ENCODE measurements at regions not wholly inside any gene's neighbourhood (a gene's known extent, or its start where the extent isn't known, plus 50 kb on each side); places are given as distances from the start of the nearest gene placed in this dataset.
"Not testable (repeated sequence)": the region's sequence is repeated elsewhere in the genome, so short reads cannot be mapped to it uniquely, and the experiment has no call there.

GRCh38 chr15:29648415-29648814 lies 173.9 kb downstream of the TJP1 start:
- H3K27ac ChIP-seq, result not testable (repeated sequence)

- no peak for TF ChIP-seq CTCF (conservative IDR thresholded peaks at IDR 0.05)
- TF ChIP-seq ZFX (IDR thresholded peaks at IDR 0.05), result no peak
- no peak overlapping the region for H3K27ac ChIP-seq
Observed at GRCh38 chr15:29645841-29646240, 176.4 kb downstream of the TJP1 start.

- H3K27ac ChIP-seq, result not testable (repeated sequence)
Observed at GRCh38 chr15:29644361-29644760, 177.9 kb downstream of the TJP1 start.

- TF ChIP-seq CTCF (conservative IDR thresholded peaks at IDR 0.05) (no peak), ZFX (IDR thresholded peaks at IDR 0.05) (no peak)
- no peak overlapping the region for H3K27ac ChIP-seq
Observed at GRCh38 chr15:29638781-29639180, 183.5 kb downstream of the TJP1 start.

GRCh38 chr15:29638011-29638410 lies 184.3 kb downstream of the TJP1 start:
- no peak overlapping the region for H3K27ac ChIP-seq
- TF ChIP-seq ZFX (IDR thresholded peaks at IDR 0.05), result no peak
- no peak for TF ChIP-seq CTCF (conservative IDR thresholded peaks at IDR 0.05)

- TF ChIP-seq CTCF (conservative IDR thresholded peaks at IDR 0.05) (no peak), ZFX (IDR thresholded peaks at IDR 0.05) (no peak)
- H3K27ac ChIP-seq, result no peak overlapping the region
Observed at GRCh38 chr15:29637555-29637954, 184.7 kb downstream of the TJP1 start.

- no peak overlapping the region for H3K27ac ChIP-seq
- no peak for TF ChIP-seq ZFX (IDR thresholded peaks at IDR 0.05)
- no peak for TF ChIP-seq CTCF (conservative IDR thresholded peaks at IDR 0.05)
Observed at GRCh38 chr15:29636921-29637320, 185.3 kb downstream of the TJP1 start.

- H3K27ac ChIP-seq, result no peak overlapping the region
- TF ChIP-seq ZFX (IDR thresholded peaks at IDR 0.05), result no peak
- TF ChIP-seq CTCF (conservative IDR thresholded peaks at IDR 0.05), result no peak
Observed at GRCh38 chr15:29636140-29636539, 186.1 kb downstream of the TJP1 start.

Measured in C4-2B (cell line).